Aorta (tissue), 5 donors: ENCODE measurements at regions not wholly inside any gene's neighbourhood (a gene's known extent, or its start where the extent isn't known, plus 50 kb on each side); places are given as distances from the start of the nearest gene placed in this dataset.
"Not testable (repeated sequence)": the region's sequence is repeated elsewhere in the genome, so short reads cannot be mapped to it uniquely, and the experiment has no call there.

ENCODE experiments used
- ATAC-seq: fragments of 200-7000 bp; cut with Tn5 transposase; one replicate; pipeline ENCODE4 v1.9.1; 2022; ENCODE audit warnings: moderate library complexity; ENCODE audit not compliant: low FRiP score
- DNase-seq, 2 donors: peaks; one replicate each; pipeline ENCODE4 v3.0.0-alpha.2; 2020
- H3K27ac ChIP-seq, 2 donors: one replicate each; pipeline ENCODE4 v1.5.1; 2013; ENCODE audit warnings: low read length in 2 of 2, mild to moderate bottlenecking in 2 of 2, moderate library complexity in 2 of 2, control low read depth in 1 of 2, inconsistent platforms in 1 of 2, low read depth in 1 of 2
- H3K27me3 ChIP-seq, 2 donors: one replicate each; pipeline ENCODE4 v1.6.1; 2013; ENCODE audit warnings: control low read depth in 1 of 2, low read length in 1 of 2, mild to moderate bottlenecking in 1 of 2, moderate library complexity in 1 of 2; ENCODE audit not compliant: insufficient read depth in 2 of 2, control insufficient read depth in 1 of 2
- H3K36me3 ChIP-seq, 2 donors: one replicate each; pipeline ENCODE4 v1.6.1; 2013; ENCODE audit warnings: control low read depth in 1 of 2, low read length in 1 of 2, mild to moderate bottlenecking in 1 of 2; ENCODE audit not compliant: insufficient read depth in 2 of 2, control insufficient read depth in 1 of 2
- H3K4me1 ChIP-seq, 2 donors: one replicate each; pipeline ENCODE4 v1.6.1; 2013; ENCODE audit warnings: low read length in 2 of 2, control low read depth in 1 of 2, mild to moderate bottlenecking in 1 of 2, moderate library complexity in 1 of 2; ENCODE audit not compliant: insufficient read depth in 2 of 2, control insufficient read depth in 1 of 2
- H3K4me3 ChIP-seq, 2 donors: one replicate each; pipeline ENCODE4 v1.5.1; 2013; ENCODE audit warnings: low read length in 2 of 2, control low read depth in 1 of 2, mild to moderate bottlenecking in 1 of 2
- H3K9me3 ChIP-seq: one replicate; pipeline ENCODE4 v1.6.1; 2013; ENCODE audit warnings: mild to moderate bottlenecking, low read length; ENCODE audit not compliant: control insufficient read depth
- WGBS, 2 donors: extraction: QIAGEN DNeasy Blood & Tissue Kit; methylation state at CpG; one replicate each; pipeline ENCODE4 v1.1.7; 2013; 5-methylcytosine and 5-hydroxymethylcytosine counted together
- intact Hi-C, 2 donors: fragments of 100-400 bp; cut with DNase I; formaldehyde crosslinking; loops; one replicate each; pipeline versions ENCODE4 v1.14.2 to v1.15.0; 2022
- donor health status: healthy with polysubstance abuse.
- donor health status: Bipolar disorder and iron deficiency.
- donor health status: DM: no; HTN: no; CAD: no.
- donor health status: DM: no; HTN: no; CAD: no.
- donor health status: DM: yes; HTN: yes; CAD: no.

- H3K9me3 ChIP-seq = no peaks in the 10 kb centered on the region
- H3K4me3 ChIP-seq = no peak overlapping the region
- H3K4me1 ChIP-seq = no peaks in the 10 kb centered on the region
- no peaks in the 10 kb centered on the region for H3K36me3 ChIP-seq
- H3K27ac ChIP-seq = no peak overlapping the region
- WGBS, 2 donors = 76 to 83% methylated on average over 7 of the region's 7 CpGs
- ATAC-seq (no peak), DNase-seq (no peak)
- intact Hi-C loops = no loop called here
- no peaks in the 10 kb centered on the region for H3K27me3 ChIP-seq
Observed at GRCh38 chr1:47491341-47491753, 53.5 kb downstream of the FOXD2 start.

GRCh38 chr1:47495176-47495713, 57.4 kb downstream of the FOXD2 start:
- 49 to 50% methylated on average over 8 of the region's 8 CpGs for WGBS, 2 donors
- ATAC-seq = no peak
- Histone ChIP-seq H3K27ac (no peak overlapping the region), H3K4me1 (no peaks in the 10 kb centered on the region), H3K9me3 (no peaks in the 10 kb centered on the region), H3K27me3 (no peaks in the 10 kb centered on the region), H3K4me3 (no peak overlapping the region), H3K36me3 (no peaks in the 10 kb centered on the region)
- intact Hi-C loops = no loop called here
- DNase-seq = no peak

- Histone ChIP-seq H3K36me3 (no peaks in the 10 kb centered on the region), H3K4me3 (no peak overlapping the region), H3K27ac (no peak overlapping the region), H3K9me3 (no peaks in the 10 kb centered on the region), H3K27me3 (no peaks in the 10 kb centered on the region), H3K4me1 (no peaks in the 10 kb centered on the region)
- WGBS, 2 donors = 64 to 65% methylated on average over 3 of the region's 3 CpGs
- ATAC-seq (no peak), DNase-seq (no peak)
- intact Hi-C loops = no loop called here
Observed at GRCh38 chr1:47498551-47498950, 60.7 kb downstream of the FOXD2 start.

GRCh38 chr1:47501069-47501468, 63.2 kb downstream of the FOXD2 start:
- intact Hi-C loops = no loop called here
- Histone ChIP-seq H3K27me3 (no peaks in the 10 kb centered on the region), H3K4me3 (no peak overlapping the region)

DNA sequence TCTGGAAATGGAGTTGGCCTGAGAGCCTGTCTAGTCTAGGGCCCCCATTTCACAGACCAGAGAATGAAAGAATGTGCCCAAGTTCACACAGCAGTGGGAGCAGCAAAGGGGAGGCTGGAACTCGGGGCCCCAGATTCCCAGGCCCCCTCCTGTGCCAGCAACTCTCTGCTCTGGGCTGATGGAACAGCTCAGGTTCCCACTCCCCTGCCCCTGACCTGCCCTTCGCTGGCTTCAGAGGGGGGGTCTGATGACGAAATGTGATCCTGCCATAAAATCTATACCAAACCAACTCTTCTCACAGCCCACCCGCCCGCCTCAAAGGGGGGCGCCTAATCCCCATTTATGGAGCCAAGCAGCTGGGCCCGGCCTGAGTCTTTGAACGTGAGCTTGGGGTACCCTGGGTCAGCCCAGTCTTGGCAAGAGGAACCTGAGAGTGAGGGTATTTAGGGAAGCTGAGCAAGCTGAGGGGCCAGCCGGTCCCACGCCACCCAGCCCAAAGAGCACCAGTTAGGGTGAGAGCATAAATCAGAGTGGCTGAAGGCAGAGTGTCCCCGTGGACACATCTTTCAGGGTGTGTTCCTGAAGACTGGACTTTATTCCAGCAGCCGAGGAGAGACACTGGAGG, 65.0 kb downstream of the FOXD2 start:
- DNase-seq (no peak), ATAC-seq (no peak)
- WGBS, 2 donors = 92 to 95% methylated on average over 12 of the region's 12 CpGs
- Histone ChIP-seq H3K4me1 (no peaks in the 10 kb centered on the region), H3K9me3 (no peaks in the 10 kb centered on the region), H3K4me3 (no peak overlapping the region), H3K36me3 (no peaks in the 10 kb centered on the region), H3K27ac (no peak overlapping the region), H3K27me3 (no peaks in the 10 kb centered on the region)
- intact Hi-C loops = loop anchor here in 1 of 2 donors (2.0 kb wide), 1 partner anchor 208 kb away; no protein-coding TSS in a partner anchor

More at GRCh38 chr1:47501069-47501468, 63.2 kb downstream of the FOXD2 start:
- ATAC-seq = no peak
- no peaks in the 10 kb centered on the region for H3K4me1 ChIP-seq
- WGBS, 2 donors = 95 to 96% methylated on average over 5 of the region's 5 CpGs
- H3K27ac ChIP-seq = no peak overlapping the region
- no peaks in the 10 kb centered on the region for H3K36me3 ChIP-seq
- no peaks in the 10 kb centered on the region for H3K9me3 ChIP-seq
- DNase-seq = no peak

- H3K36me3 ChIP-seq, H3K9me3 ChIP-seq, H3K27ac ChIP-seq, DNase-seq, H3K27me3 ChIP-seq, H3K4me3 ChIP-seq, ATAC-seq, H3K4me1 ChIP-seq: not testable (repeated sequence)
- intact Hi-C loops = loop anchor here (5.0 kb wide), 3 partner anchors 68 to 207 kb away; partner anchors contain the start of gene FOXD2 (in 1 of the 2)
- WGBS, 2 donors = 80 to 91% methylated on average over 1 to 2 of the region's 4 CpGs
Observed at GRCh38 chr1:47504840-47505239, 67.0 kb downstream of the FOXD2 start.

- ATAC-seq (no peak), DNase-seq (no peak)
- H3K4me1 ChIP-seq = no peaks in the 10 kb centered on the region
- H3K9me3 ChIP-seq = no peaks in the 10 kb centered on the region
- intact Hi-C loops = loop anchor here (5.0 kb wide), 3 partner anchors 68 to 207 kb away; partner anchors contain the start of gene FOXD2 (in 1 of the 2)
- no peak overlapping the region for H3K4me3 ChIP-seq
- H3K27me3 ChIP-seq = no peaks in the 10 kb centered on the region
- no peaks in the 10 kb centered on the region for H3K36me3 ChIP-seq
- H3K27ac ChIP-seq = no peak overlapping the region
- WGBS, 2 donors = 87 to 93% methylated on average over 2 of the region's 2 CpGs
Observed at GRCh38 chr1:47505267-47505666, 67.4 kb downstream of the FOXD2 start.

- H3K36me3 ChIP-seq = no peaks in the 10 kb centered on the region
- H3K4me1 ChIP-seq = no peaks in the 10 kb centered on the region
- 97 to 98% methylated on average over 2 of the region's 2 CpGs for WGBS, 2 donors
- H3K4me3 ChIP-seq = no peak overlapping the region
- H3K27me3 ChIP-seq = no peaks in the 10 kb centered on the region
- H3K27ac ChIP-seq = no peak overlapping the region
- intact Hi-C loops = loop anchor here (5.0 kb wide), 3 partner anchors 69 to 206 kb away; partner anchors contain the start of gene FOXD2 (in 1 of the 2)
- ATAC-seq = no peak
- DNase-seq = no peak
- H3K9me3 ChIP-seq = no peaks in the 10 kb centered on the region
Observed at GRCh38 chr1:47506053-47506452, 68.2 kb downstream of the FOXD2 start.

- ATAC-seq (no peak), DNase-seq (no peak)
- intact Hi-C loops = loop anchor here (5.0 kb wide), 3 partner anchors 70 to 205 kb away; partner anchors contain the start of gene FOXD2 (in 1 of the 2)
- Histone ChIP-seq H3K4me3 (no peak overlapping the region), H3K9me3 (no peaks in the 10 kb centered on the region), H3K4me1 (no peaks in the 10 kb centered on the region), H3K36me3 (no peaks in the 10 kb centered on the region), H3K27me3 (no peaks in the 10 kb centered on the region), H3K27ac (no peak overlapping the region)
- WGBS, 2 donors = 93 to 99% methylated on average over 3 of the region's 3 CpGs
Observed at GRCh38 chr1:47507144-47507543, 69.3 kb downstream of the FOXD2 start.
